Body of pancreas (tissue), 4 donors: ENCODE measurements at regions not wholly inside any gene's neighbourhood (a gene's known extent, or its start where the extent isn't known, plus 50 kb on each side); places are given as distances from the start of the nearest gene placed in this dataset.

Experiments used
- ATAC-seq: fragments of 150-250 bp; one replicate; pipeline ENCODE4 v1.9.1; 2016
- DNase-seq, 4 donors: peaks; one replicate each; pipeline ENCODE4 v3.0.0-alpha.2; 2019
- H3K27ac ChIP-seq, 4 donors: fragments of 200-600 bp; sonication (generic); 1 replicate in 3 of 4; 2 replicates in 1 of 4; pipeline versions ENCODE4 v1.5.1 to v1.6.1; 2016 to 2019; ENCODE audit warnings: mild to moderate bottlenecking in 1 of 4, mixed read lengths in 1 of 4, moderate library complexity in 1 of 4
- H3K27me3 ChIP-seq, 2 donors: fragments of 200-600 bp; sonication (generic); one replicate each; pipeline ENCODE4 v1.6.0; 2016; ENCODE audit warnings: mild to moderate bottlenecking in 1 of 2
- H3K36me3 ChIP-seq, 2 donors: fragments of 200-600 bp; sonication (generic); replicated peaks in 1 of 2; 2 replicates each; pipeline ENCODE4 v1.5.1; 2016; ENCODE audit warnings: low read depth in 2 of 2; ENCODE audit not compliant: insufficient read depth in 1 of 2
- H3K4me1 ChIP-seq: fragments of 200-600 bp; sonication (generic); one replicate; pipeline ENCODE4 v1.6.0; 2016
- H3K4me3 ChIP-seq, 2 donors: fragments of 200-600 bp; sonication (generic); 1 replicate in 1 of 2; 2 replicates in 1 of 2; pipeline ENCODE4 v1.5.1; 2016 to 2019
- H3K9me3 ChIP-seq, 3 donors: fragments of 200-600 bp; sonication (generic); 1 replicate in 2 of 3; 2 replicates in 1 of 3; pipeline ENCODE4 v1.5.1; 2016
- CTCF ChIP-seq, 7 experiments: fragments of 450-650 bp in 4 of 7; fragments of 200-600 bp in 3 of 7; sonication (generic) in 3 of 7; IDR thresholded peaks; one replicate each; pipeline ENCODE4 v1.5.1; 2016 to 2019; ENCODE audit warnings: antibody characterized with exemption in 7 of 7
- POLR2A ChIP-seq, 3 donors: fragments of 450-650 bp; IDR thresholded peaks; one replicate each; pipeline ENCODE4 v1.6.1; 2016; ENCODE audit warnings: antibody characterized with exemption in 3 of 3, mild to moderate bottlenecking in 2 of 3
- WGBS, 2 donors: methylation state at CpG; one replicate each; pipeline ENCODE4 v1.1.5; 2017; 5-methylcytosine and 5-hydroxymethylcytosine counted together
- intact Hi-C: fragments of 100-400 bp; cut with DNase I; formaldehyde crosslinking; loops from one replicate; pipeline ENCODE4 v1.15.1; 2023

- Histone ChIP-seq H3K36me3 (no peaks in the 10 kb centered on the region), H3K4me3 (no peak overlapping the region), H3K4me1 (no peaks in the 10 kb centered on the region), H3K27me3 (no peaks in the 10 kb centered on the region), H3K9me3 (no peaks in the 10 kb centered on the region), H3K27ac (no peak overlapping the region)
- ATAC-seq (no peak), DNase-seq (no peak)
- intact Hi-C loops, result no loop called here
- TF ChIP-seq CTCF (IDR thresholded peaks at IDR 0.05) (peak in 3 of 7 experiments; percentile 6 to 42 (median 8)), POLR2A (IDR thresholded peaks at IDR 0.05) (no peak)
Observed at GRCh38 chr2:163887182-163887581, 151.4 kb upstream of the FIGN start.

- whole genome bisulfite sequencing, 2 donors, result 89 to 94% methylated on average over 10 of the region's 10 CpGs
- no peak for DNase-seq
- Histone ChIP-seq H3K4me1 (no peaks in the 10 kb centered on the region), H3K4me3 (no peak overlapping the region), H3K9me3 (no peaks in the 10 kb centered on the region), H3K27ac (no peak overlapping the region), H3K36me3 (no peaks in the 10 kb centered on the region), H3K27me3 (no peaks in the 10 kb centered on the region)
- ATAC-seq, result no peak
- TF ChIP-seq CTCF (IDR thresholded peaks at IDR 0.05) (no peak), POLR2A (IDR thresholded peaks at IDR 0.05) (no peak)
- intact Hi-C loops, result no loop called here
Observed at GRCh38 chr2:163884416-163884815, 148.6 kb upstream of the FIGN start.

GRCh38 chr2:163878718-163879117 is 142.9 kb upstream of the FIGN start:
- no peak overlapping the region for H3K4me3 ChIP-seq
- no peak overlapping the region for H3K27ac ChIP-seq
- peak; percentile 36 to 65 (median 61) for DNase-seq
- no peaks in the 10 kb centered on the region for H3K36me3 ChIP-seq
- WGBS, 2 donors, result 26 to 29% methylated on average over 4 of the region's 4 CpGs
- H3K27me3 ChIP-seq, result no peaks in the 10 kb centered on the region
- intact Hi-C loops, result no loop called here
- no peaks in the 10 kb centered on the region for H3K9me3 ChIP-seq
- TF ChIP-seq POLR2A (IDR thresholded peaks at IDR 0.05) (no peak), CTCF (IDR thresholded peaks at IDR 0.05) (peak; percentile 21 to 65 (median 56))
- H3K4me1 ChIP-seq, result no peaks in the 10 kb centered on the region
- ATAC-seq, result peak; percentile 73

- intact Hi-C loops, result no loop called here
- no peaks in the 10 kb centered on the region for H3K4me1 ChIP-seq
- H3K4me3 ChIP-seq, result no peak overlapping the region
- ATAC-seq, result peak; percentile 58
- H3K27ac ChIP-seq, result peak overlapping the region in 2 of 4 donors; percentile 12 to 43
- no peak for TF ChIP-seq CTCF (IDR thresholded peaks at IDR 0.05)
- no peak for TF ChIP-seq POLR2A (IDR thresholded peaks at IDR 0.05)
- WGBS, 2 donors, result 19 to 21% methylated on average over 3 of the region's 3 CpGs
- peak in 2 of 4 donors; percentile 15 to 28 for DNase-seq
- no peaks in the 10 kb centered on the region for H3K27me3 ChIP-seq
- H3K9me3 ChIP-seq, result no peaks in the 10 kb centered on the region
- no peaks in the 10 kb centered on the region for H3K36me3 ChIP-seq
Observed at GRCh38 chr2:163877316-163877715, 141.5 kb upstream of the FIGN start.

- H3K27me3 ChIP-seq, result no peaks in the 10 kb centered on the region
- 64 to 75% methylated on average over 3 of the region's 3 CpGs for WGBS, 2 donors
- H3K9me3 ChIP-seq, result peaks cover 0 to 5% (median 0%) of the 10 kb centered on the region in 3 donors
- ATAC-seq (no peak), DNase-seq (no peak)
- H3K36me3 ChIP-seq, result no peaks in the 10 kb centered on the region
- H3K27ac ChIP-seq, result no peak overlapping the region
- no peak overlapping the region for H3K4me3 ChIP-seq
- TF ChIP-seq CTCF (IDR thresholded peaks at IDR 0.05), result no peak
- TF ChIP-seq POLR2A (IDR thresholded peaks at IDR 0.05), result no peak
- no peaks in the 10 kb centered on the region for H3K4me1 ChIP-seq
- intact Hi-C loops, result no loop called here
Observed at GRCh38 chr2:163863073-163863472, 127.3 kb upstream of the FIGN start.
